Right cardiac atrium (tissue), 5 donors: ENCODE measurements at regions not wholly inside any gene's neighbourhood (a gene's known extent, or its start where the extent isn't known, plus 50 kb on each side); places are given as distances from the start of the nearest gene placed in this dataset.

ENCODE experiments used
- ATAC-seq, 2 donors: fragments of 200-7000 bp; cut with Tn5 transposase; one replicate each; pipeline versions ENCODE4 v1.8.0 to v1.9.1; 2020; ENCODE audit warnings: moderate library complexity in 2 of 2, mild to moderate bottlenecking in 1 of 2
- DNase-seq, 3 donors: peaks; one replicate each; pipeline ENCODE4 v3.0.0-alpha.2; 2020
- H3K27ac ChIP-seq: one replicate; pipeline ENCODE4 v1.5.1; 2013; ENCODE audit warnings: mild to moderate bottlenecking, low read length, control low read depth, moderate library complexity
- H3K27me3 ChIP-seq: one replicate; pipeline ENCODE4 v1.6.1; 2013; ENCODE audit not compliant: control insufficient read depth, insufficient read depth
- H3K4me1 ChIP-seq: one replicate; pipeline ENCODE4 v1.6.1; 2013; ENCODE audit warnings: low read length; ENCODE audit not compliant: control insufficient read depth, insufficient read depth
- H3K4me3 ChIP-seq: one replicate; pipeline ENCODE4 v1.5.1; 2013; ENCODE audit warnings: low read length, control low read depth
- H3K9me3 ChIP-seq: one replicate; pipeline ENCODE4 v1.6.1; 2013; ENCODE audit warnings: low read length; ENCODE audit not compliant: control insufficient read depth
- WGBS: extraction: QIAGEN DNeasy Blood & Tissue Kit; methylation state at CpG from one replicate; pipeline ENCODE4 v1.1.7; 2013; 5-methylcytosine and 5-hydroxymethylcytosine counted together
- intact Hi-C, 4 donors: fragments of 100-400 bp; cut with DNase I; formaldehyde crosslinking; loops; one replicate each; pipeline versions ENCODE4 v1.11.0 to v1.14.0; 2022 to 2023
- donor health status: healthy with polysubstance abuse.
- donor health status: DM: no; HTN: yes; CAD: no.
- donor health status: DM: no; HTN: no; CAD: no.
- donor health status: DM: no; HTN: yes; CAD: no; lungs with severe emphysema.
- donor health status: DM: yes; HTN: yes; CAD: no.

GRCh38 chr13:69604698-69605097 lies 502.9 kb upstream of the ATXN8OS start:
- Histone ChIP-seq H3K4me3 (no peak overlapping the region), H3K27me3 (no peaks in the 10 kb centered on the region), H3K27ac (no peak overlapping the region), H3K4me1 (no peaks in the 10 kb centered on the region), H3K9me3 (no peaks in the 10 kb centered on the region)
- no peak for DNase-seq
- 84% methylated on average over 1 of the region's 1 CpG for WGBS
- intact Hi-C loops = no loop called here
- no peak for ATAC-seq

GRCh38 chr13:69603144-69603853 lies 504.3 kb upstream of the ATXN8OS start:
- H3K27me3 ChIP-seq = no peaks in the 10 kb centered on the region
- H3K27ac ChIP-seq = no peak overlapping the region
- no peak overlapping the region for H3K4me3 ChIP-seq
- H3K9me3 ChIP-seq = no peaks in the 10 kb centered on the region
- DNase-seq (no peak), ATAC-seq (no peak)
- 84% methylated on average over 3 of the region's 3 CpGs for WGBS
- H3K4me1 ChIP-seq = no peaks in the 10 kb centered on the region
- intact Hi-C loops = no loop called here

DNA sequence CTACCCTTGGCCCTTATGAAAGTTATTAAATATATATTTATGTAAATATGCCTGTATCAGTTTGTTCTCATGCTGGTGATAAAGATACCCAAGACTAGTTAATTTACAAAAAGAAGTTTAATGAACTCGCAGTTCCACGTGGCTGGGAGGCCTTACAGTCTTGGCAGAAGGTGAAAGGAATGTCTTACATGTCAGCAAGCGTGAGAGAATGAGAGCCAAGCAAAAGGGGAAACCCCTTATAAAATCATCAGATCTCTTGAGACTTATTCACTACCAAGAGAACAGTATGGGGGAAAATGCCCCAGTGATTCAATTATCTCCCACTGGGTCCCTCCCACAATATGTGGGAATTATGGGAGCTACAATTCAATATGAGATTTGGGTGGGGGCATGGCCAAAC lies 506.0 kb upstream of the ATXN8OS start:
- no peak overlapping the region for H3K27ac ChIP-seq
- ATAC-seq = no peak
- intact Hi-C loops = no loop called here
- H3K4me1 ChIP-seq = no peaks in the 10 kb centered on the region
- 56% methylated on average over 3 of the region's 3 CpGs for WGBS
- DNase-seq = no peak
- H3K27me3 ChIP-seq = no peaks in the 10 kb centered on the region
- no peak overlapping the region for H3K4me3 ChIP-seq
- no peaks in the 10 kb centered on the region for H3K9me3 ChIP-seq

- H3K9me3 ChIP-seq = no peaks in the 10 kb centered on the region
- ATAC-seq (no peak), DNase-seq (no peak)
- H3K27ac ChIP-seq = no peak overlapping the region
- intact Hi-C loops = no loop called here
- 50% methylated on average over 3 of the region's 3 CpGs for WGBS
- H3K4me3 ChIP-seq = no peak overlapping the region
- H3K4me1 ChIP-seq = no peaks in the 10 kb centered on the region
- H3K27me3 ChIP-seq = no peaks in the 10 kb centered on the region
Observed at GRCh38 chr13:69600811-69601210, 506.8 kb upstream of the ATXN8OS start.

GRCh38 chr13:69597088-69597487 lies 510.5 kb upstream of the ATXN8OS start:
- H3K27me3 ChIP-seq = no peaks in the 10 kb centered on the region
- DNase-seq = no peak
- no peak for ATAC-seq
- intact Hi-C loops = no loop called here
- H3K4me3 ChIP-seq = no peak overlapping the region
- H3K9me3 ChIP-seq = no peaks in the 10 kb centered on the region
- no peaks in the 10 kb centered on the region for H3K4me1 ChIP-seq
- 93% methylated on average over 5 of the region's 5 CpGs for WGBS
- no peak overlapping the region for H3K27ac ChIP-seq

DNA sequence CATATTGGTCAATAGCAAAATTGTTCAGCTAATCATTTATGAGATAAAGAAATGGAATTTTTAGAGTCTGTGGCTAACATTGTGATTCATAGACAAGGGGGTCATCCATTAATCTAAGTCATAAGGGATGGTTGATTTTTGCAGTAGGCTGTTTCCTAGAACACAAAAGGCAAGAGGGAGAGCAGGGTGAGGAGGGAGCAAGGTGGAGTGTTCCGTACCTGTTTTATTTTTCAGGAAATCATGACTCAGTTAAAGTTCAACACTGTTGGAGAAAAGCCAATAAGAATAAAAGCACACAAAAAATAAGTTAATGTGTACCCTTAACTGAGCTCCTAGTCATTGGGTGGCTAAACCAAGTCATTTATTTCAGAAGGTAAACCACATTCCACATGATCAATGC lies 512.4 kb upstream of the ATXN8OS start:
- ATAC-seq = no peak
- Histone ChIP-seq H3K4me3 (no peak overlapping the region), H3K4me1 (no peaks in the 10 kb centered on the region), H3K27me3 (no peaks in the 10 kb centered on the region), H3K27ac (no peak overlapping the region), H3K9me3 (no peaks in the 10 kb centered on the region)
- 57% methylated on average over 1 of the region's 1 CpG for WGBS
- no peak for DNase-seq
- intact Hi-C loops = no loop called here

GRCh38 chr13:69591437-69591836 lies 516.2 kb upstream of the ATXN8OS start:
- Histone ChIP-seq H3K27ac (no peak overlapping the region), H3K4me3 (no peak overlapping the region), H3K27me3 (no peaks in the 10 kb centered on the region), H3K9me3 (no peaks in the 10 kb centered on the region), H3K4me1 (no peaks in the 10 kb centered on the region)
- ATAC-seq = no peak
- DNase-seq = no peak
- WGBS = 69% methylated on average over 2 of the region's 2 CpGs
- intact Hi-C loops = no loop called here

DNA sequence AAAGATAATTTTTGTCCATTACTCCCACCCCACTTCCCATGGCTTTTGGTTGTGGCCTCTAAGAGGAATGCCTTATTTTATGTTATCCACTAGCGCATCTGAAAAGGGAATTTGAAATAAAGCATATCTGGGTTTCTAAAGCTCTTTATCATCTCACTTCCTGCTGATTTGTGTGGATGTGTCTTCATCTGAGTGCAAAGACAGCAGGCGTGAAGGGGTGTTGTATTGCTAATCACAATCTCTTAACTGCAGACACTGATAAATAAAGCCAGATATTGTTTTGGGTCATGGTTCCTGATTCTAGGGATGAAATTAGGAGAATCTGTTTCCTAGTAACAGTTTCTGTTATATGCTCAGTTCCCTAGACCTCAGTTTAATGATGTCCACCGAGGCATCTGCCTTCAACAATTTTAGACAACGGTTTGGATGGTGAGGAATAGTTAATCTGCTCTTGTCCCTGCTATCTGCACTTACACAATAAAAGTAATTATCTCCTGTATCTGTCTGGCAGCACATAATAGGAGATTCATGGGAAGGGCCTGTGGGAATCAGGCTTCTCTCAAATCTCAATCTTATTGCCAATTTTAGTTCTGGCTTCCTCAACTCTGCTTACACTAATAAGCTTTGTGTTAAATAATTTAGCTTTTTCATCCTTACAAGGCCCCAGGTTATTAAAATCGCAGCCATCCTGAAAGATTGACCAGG lies 517.9 kb upstream of the ATXN8OS start:
- ATAC-seq = no peak
- Histone ChIP-seq H3K9me3 (no peaks in the 10 kb centered on the region), H3K4me3 (no peak overlapping the region), H3K27me3 (no peaks in the 10 kb centered on the region), H3K27ac (no peak overlapping the region), H3K4me1 (no peaks in the 10 kb centered on the region)
- 71% methylated on average over 5 of the region's 5 CpGs for WGBS
- no peak for DNase-seq
- intact Hi-C loops = no loop called here

DNA sequence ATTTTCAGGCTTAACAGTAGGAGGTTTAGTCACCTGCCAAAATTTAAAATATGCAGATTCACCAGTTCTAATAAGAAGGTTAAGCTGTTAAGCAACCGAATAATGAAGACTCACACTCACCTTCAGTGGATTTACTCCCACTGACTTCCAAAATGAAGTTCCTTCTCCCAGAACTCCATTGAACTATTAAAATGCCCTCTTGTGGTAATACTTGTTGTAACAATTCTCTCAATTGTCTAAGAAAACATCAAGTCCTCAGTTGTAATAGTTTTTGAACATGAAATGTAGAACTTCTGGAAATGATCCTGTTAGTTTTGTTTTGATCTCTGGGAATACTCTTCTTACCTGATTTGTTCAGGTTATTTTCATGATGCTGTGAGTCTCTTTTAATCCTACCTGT lies 522.0 kb upstream of the ATXN8OS start:
- intact Hi-C loops = no loop called here
- WGBS = 60% methylated on average over 1 of the region's 1 CpG
- Histone ChIP-seq H3K27me3 (no peaks in the 10 kb centered on the region), H3K9me3 (no peaks in the 10 kb centered on the region), H3K27ac (no peak overlapping the region), H3K4me1 (no peaks in the 10 kb centered on the region), H3K4me3 (no peak overlapping the region)
- ATAC-seq (no peak), DNase-seq (no peak)

- Histone ChIP-seq H3K27me3 (no peaks in the 10 kb centered on the region), H3K4me3 (no peak overlapping the region), H3K4me1 (no peaks in the 10 kb centered on the region), H3K27ac (no peak overlapping the region), H3K9me3 (no peaks in the 10 kb centered on the region)
- no peak for ATAC-seq
- no peak for DNase-seq
- WGBS = 67% methylated on average over 3 of the region's 3 CpGs
- intact Hi-C loops = no loop called here
Observed at GRCh38 chr13:69580255-69580654, 527.4 kb upstream of the ATXN8OS start.

DNA sequence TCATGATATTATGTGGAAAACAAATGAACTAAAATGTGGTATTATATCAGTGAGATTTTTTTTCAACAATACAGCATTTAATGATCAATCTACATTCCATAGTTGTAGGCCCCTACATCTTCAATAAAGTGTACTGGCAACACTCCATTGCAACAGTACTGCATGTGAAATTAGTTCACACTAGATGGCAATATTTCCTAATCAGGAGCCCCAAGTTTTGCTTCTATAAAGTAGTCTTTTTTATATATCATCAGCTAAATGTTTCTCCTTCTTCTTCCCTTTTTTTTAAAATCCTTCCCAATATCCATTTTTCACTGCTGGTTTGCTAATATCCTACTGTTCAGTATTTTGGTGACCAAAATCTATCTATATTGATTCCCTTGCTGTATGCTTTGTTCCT lies 528.3 kb upstream of the ATXN8OS start:
- no peak for ATAC-seq
- no peak overlapping the region for H3K4me3 ChIP-seq
- intact Hi-C loops = no loop called here
- H3K27ac ChIP-seq = no peak overlapping the region
- H3K27me3 ChIP-seq = no peaks in the 10 kb centered on the region
- no peak for DNase-seq
- no peaks in the 10 kb centered on the region for H3K4me1 ChIP-seq
- no peaks in the 10 kb centered on the region for H3K9me3 ChIP-seq
